GM18868 (cell line): ENCODE measurements at regions not wholly inside any gene's neighbourhood (a gene's known extent, or its start where the extent isn't known, plus 50 kb on each side); places are given as distances from the start of the nearest gene placed in this dataset.
"Not testable (repeated sequence)": the region's sequence is repeated elsewhere in the genome, so short reads cannot be mapped to it uniquely, and the experiment has no call there.

ENCODE experiments used
- ATAC-seq: cut with Tn5 transposase; IDR thresholded peaks from one replicate; pipeline ENCODE4 v1.9.1; 2021; ENCODE audit warnings: mild to moderate bottlenecking, moderate library complexity; ENCODE audit not compliant: unreplicated experiment

- ATAC-seq: no peak
Measured at GRCh38 chr20:50436052-50436656, 74.0 kb upstream of the PTPN1 start.

GRCh38 chr20:50436696-50437095, 73.5 kb upstream of the PTPN1 start:
- no peak for ATAC-seq

- ATAC-seq: no peak
Measured at GRCh38 chr20:50438986-50439407, 71.2 kb upstream of the PTPN1 start.

- ATAC-seq: no peak
Measured at GRCh38 chr20:50439539-50440453, 70.4 kb upstream of the PTPN1 start.

GRCh38 chr20:50442512-50442911, 67.7 kb upstream of the PTPN1 start:
- ATAC-seq: no peak

- ATAC-seq: no peak
Measured at GRCh38 chr20:50445354-50446151, 64.6 kb upstream of the PTPN1 start.

GRCh38 chr20:50446351-50447101, 63.7 kb upstream of the PTPN1 start:
- ATAC-seq: no peak

- ATAC-seq: no peak
Measured at GRCh38 chr20:50447102-50447804, 62.9 kb upstream of the PTPN1 start.

- ATAC-seq: no peak
Measured at GRCh38 chr20:50447817-50448216, 62.4 kb upstream of the PTPN1 start.

GRCh38 chr20:50448625-50449403, 61.4 kb upstream of the PTPN1 start:
- ATAC-seq: not testable (repeated sequence)

- no peak for ATAC-seq
Measured at GRCh38 chr20:50449738-50450492, 60.3 kb upstream of the PTPN1 start.

- no peak for ATAC-seq
Measured at GRCh38 chr20:50450493-50450826, 59.7 kb upstream of the PTPN1 start.

GRCh38 chr20:50450881-50451752, 59.1 kb upstream of the PTPN1 start:
- peak; percentile 81 for ATAC-seq

GRCh38 chr20:50451792-50452425, 58.3 kb upstream of the PTPN1 start:
- ATAC-seq: not testable (repeated sequence)

- no peak for ATAC-seq
Measured at GRCh38 chr20:50453533-50454244, 56.5 kb upstream of the PTPN1 start.

GRCh38 chr20:50455245-50455644, 54.9 kb upstream of the PTPN1 start:
- ATAC-seq: not testable (repeated sequence)
